ENCODE measurements at regions not wholly inside any gene's neighbourhood (a gene's known extent, or its start where the extent isn't known, plus 50 kb on each side); places are given as distances from the start of the nearest gene placed in this dataset.

GRCh38 chr2:176812246-176812775 is 400.3 kb upstream of the HNRNPA3 start:
- Histone ChIP-seq H3K9me3 (ENCODE audit: control insufficient read depth, insufficient read depth, low read length) (no peaks in the 10 kb centered on the region), H3K36me3 (ENCODE audit: control insufficient read depth, insufficient read depth, low read length) (no peaks in the 10 kb centered on the region), H3K4me1 (ENCODE audit: control insufficient read depth, insufficient read depth, low read length) (peaks cover 4% of the 10 kb centered on the region), H3K4me3 (ENCODE audit: low read depth, low read length) (no peak overlapping the region), H3K27ac (ENCODE audit: low read depth, low read length) (no peak overlapping the region), H3K27me3 (ENCODE audit: control insufficient read depth, insufficient read depth, low read length) (peaks cover 2% of the 10 kb centered on the region)
- WGBS (ENCODE audit: insufficient coverage), result 38% methylated on average over 2 of the region's 5 CpGs
- peak in 1 of 6 donors; percentile 90 for DNase-seq (ENCODE audit: low read depth in 4 of 6, low spot score in 6 of 6)

- H3K27me3 ChIP-seq (ENCODE audit: control insufficient read depth, insufficient read depth, low read length), result peaks cover 2% of the 10 kb centered on the region
- peak in 1 of 6 donors; percentile 68 for DNase-seq (ENCODE audit: low read depth in 4 of 6, low spot score in 6 of 6)
- H3K4me3 ChIP-seq (ENCODE audit: low read depth, low read length), result no peak overlapping the region
- H3K9me3 ChIP-seq (ENCODE audit: control insufficient read depth, insufficient read depth, low read length), result no peaks in the 10 kb centered on the region
- H3K36me3 ChIP-seq (ENCODE audit: control insufficient read depth, insufficient read depth, low read length), result no peaks in the 10 kb centered on the region
- peaks cover 4% of the 10 kb centered on the region for H3K4me1 ChIP-seq (ENCODE audit: control insufficient read depth, insufficient read depth, low read length)
- WGBS (ENCODE audit: insufficient coverage), result 100% methylated on average over 2 of the region's 4 CpGs
- H3K27ac ChIP-seq (ENCODE audit: low read depth, low read length), result no peak overlapping the region
Observed at GRCh38 chr2:176813156-176813555, 399.4 kb upstream of the HNRNPA3 start.

- H3K36me3 ChIP-seq (ENCODE audit: control insufficient read depth, insufficient read depth, low read length), result no peaks in the 10 kb centered on the region
- 0% methylated on average over 1 of the region's 2 CpGs for WGBS (ENCODE audit: insufficient coverage)
- peak in 1 of 6 donors; percentile 45 for DNase-seq (ENCODE audit: low read depth in 4 of 6, low spot score in 6 of 6)
- H3K4me1 ChIP-seq (ENCODE audit: control insufficient read depth, insufficient read depth, low read length), result peaks cover 6% of the 10 kb centered on the region
- H3K27ac ChIP-seq (ENCODE audit: low read depth, low read length), result no peak overlapping the region
- no peak overlapping the region for H3K4me3 ChIP-seq (ENCODE audit: low read depth, low read length)
- H3K27me3 ChIP-seq (ENCODE audit: control insufficient read depth, insufficient read depth, low read length), result peaks cover 2% of the 10 kb centered on the region
- H3K9me3 ChIP-seq (ENCODE audit: control insufficient read depth, insufficient read depth, low read length), result no peaks in the 10 kb centered on the region
Observed at GRCh38 chr2:176813621-176814049, 399.0 kb upstream of the HNRNPA3 start.

GRCh38 chr2:176814274-176814673 is 398.3 kb upstream of the HNRNPA3 start:
- no peak overlapping the region for H3K27ac ChIP-seq (ENCODE audit: low read depth, low read length)
- no peaks in the 10 kb centered on the region for H3K9me3 ChIP-seq (ENCODE audit: control insufficient read depth, insufficient read depth, low read length)
- no peak overlapping the region for H3K4me3 ChIP-seq (ENCODE audit: low read depth, low read length)
- no peaks in the 10 kb centered on the region for H3K36me3 ChIP-seq (ENCODE audit: control insufficient read depth, insufficient read depth, low read length)
- WGBS (ENCODE audit: insufficient coverage), result no CpG with 5 or more reads among the region's 1 CpG
- DNase-seq (ENCODE audit: low read depth in 4 of 6, low spot score in 6 of 6), result no peak
- peaks cover 8% of the 10 kb centered on the region for H3K4me1 ChIP-seq (ENCODE audit: control insufficient read depth, insufficient read depth, low read length)
- H3K27me3 ChIP-seq (ENCODE audit: control insufficient read depth, insufficient read depth, low read length), result no peaks in the 10 kb centered on the region

- no peaks in the 10 kb centered on the region for H3K9me3 ChIP-seq (ENCODE audit: control insufficient read depth, insufficient read depth, low read length)
- peak in 2 of 6 donors; percentile 57 to 82 for DNase-seq (ENCODE audit: low read depth in 4 of 6, low spot score in 6 of 6)
- H3K36me3 ChIP-seq (ENCODE audit: control insufficient read depth, insufficient read depth, low read length), result no peaks in the 10 kb centered on the region
- no peaks in the 10 kb centered on the region for H3K27me3 ChIP-seq (ENCODE audit: control insufficient read depth, insufficient read depth, low read length)
- H3K4me1 ChIP-seq (ENCODE audit: control insufficient read depth, insufficient read depth, low read length), result peaks cover 8% of the 10 kb centered on the region
- no peak overlapping the region for H3K4me3 ChIP-seq (ENCODE audit: low read depth, low read length)
- H3K27ac ChIP-seq (ENCODE audit: low read depth, low read length), result no peak overlapping the region
- WGBS (ENCODE audit: insufficient coverage), result no CpG with 5 or more reads among the region's 2 CpGs
Observed at GRCh38 chr2:176814740-176815367, 397.7 kb upstream of the HNRNPA3 start.

GRCh38 chr2:176817061-176817565 is 395.5 kb upstream of the HNRNPA3 start:
- Histone ChIP-seq H3K27ac (ENCODE audit: low read depth, low read length) (no peak overlapping the region), H3K4me1 (ENCODE audit: control insufficient read depth, insufficient read depth, low read length) (peaks cover 8% of the 10 kb centered on the region), H3K4me3 (ENCODE audit: low read depth, low read length) (no peak overlapping the region), H3K27me3 (ENCODE audit: control insufficient read depth, insufficient read depth, low read length) (no peaks in the 10 kb centered on the region), H3K9me3 (ENCODE audit: control insufficient read depth, insufficient read depth, low read length) (no peaks in the 10 kb centered on the region), H3K36me3 (ENCODE audit: control insufficient read depth, insufficient read depth, low read length) (no peaks in the 10 kb centered on the region)
- peak in 2 of 6 donors; percentile 41 to 81 for DNase-seq (ENCODE audit: low read depth in 4 of 6, low spot score in 6 of 6)
- 43% methylated on average over 4 of the region's 7 CpGs for WGBS (ENCODE audit: insufficient coverage)

GRCh38 chr2:176818076-176818475 is 394.5 kb upstream of the HNRNPA3 start:
- Histone ChIP-seq H3K4me1 (ENCODE audit: control insufficient read depth, insufficient read depth, low read length) (peaks cover 5% of the 10 kb centered on the region), H3K27me3 (ENCODE audit: control insufficient read depth, insufficient read depth, low read length) (no peaks in the 10 kb centered on the region), H3K36me3 (ENCODE audit: control insufficient read depth, insufficient read depth, low read length) (no peaks in the 10 kb centered on the region), H3K4me3 (ENCODE audit: low read depth, low read length) (no peak overlapping the region), H3K27ac (ENCODE audit: low read depth, low read length) (no peak overlapping the region), H3K9me3 (ENCODE audit: control insufficient read depth, insufficient read depth, low read length) (no peaks in the 10 kb centered on the region)
- peak in 1 of 6 donors; percentile 75 for DNase-seq (ENCODE audit: low read depth in 4 of 6, low spot score in 6 of 6)
- 64% methylated on average over 2 of the region's 4 CpGs for WGBS (ENCODE audit: insufficient coverage)

GRCh38 chr2:176818617-176819016 is 394.0 kb upstream of the HNRNPA3 start:
- no peaks in the 10 kb centered on the region for H3K9me3 ChIP-seq (ENCODE audit: control insufficient read depth, insufficient read depth, low read length)
- WGBS (ENCODE audit: insufficient coverage), result 29% methylated on average over 4 of the region's 7 CpGs
- H3K4me1 ChIP-seq (ENCODE audit: control insufficient read depth, insufficient read depth, low read length), result peaks cover 5% of the 10 kb centered on the region
- H3K27me3 ChIP-seq (ENCODE audit: control insufficient read depth, insufficient read depth, low read length), result no peaks in the 10 kb centered on the region
- no peak overlapping the region for H3K27ac ChIP-seq (ENCODE audit: low read depth, low read length)
- no peak overlapping the region for H3K4me3 ChIP-seq (ENCODE audit: low read depth, low read length)
- peak in 1 of 6 donors; percentile 54 for DNase-seq (ENCODE audit: low read depth in 4 of 6, low spot score in 6 of 6)
- H3K36me3 ChIP-seq (ENCODE audit: control insufficient read depth, insufficient read depth, low read length), result no peaks in the 10 kb centered on the region

GRCh38 chr2:176819306-176819705 is 393.3 kb upstream of the HNRNPA3 start:
- no peaks in the 10 kb centered on the region for H3K27me3 ChIP-seq (ENCODE audit: control insufficient read depth, insufficient read depth, low read length)
- H3K9me3 ChIP-seq (ENCODE audit: control insufficient read depth, insufficient read depth, low read length), result no peaks in the 10 kb centered on the region
- H3K4me1 ChIP-seq (ENCODE audit: control insufficient read depth, insufficient read depth, low read length), result peaks cover 5% of the 10 kb centered on the region
- H3K36me3 ChIP-seq (ENCODE audit: control insufficient read depth, insufficient read depth, low read length), result no peaks in the 10 kb centered on the region
- no peak for DNase-seq (ENCODE audit: low read depth in 4 of 6, low spot score in 6 of 6)
- 56% methylated on average over 3 of the region's 4 CpGs for WGBS (ENCODE audit: insufficient coverage)
- no peak overlapping the region for H3K27ac ChIP-seq (ENCODE audit: low read depth, low read length)
- no peak overlapping the region for H3K4me3 ChIP-seq (ENCODE audit: low read depth, low read length)

GRCh38 chr2:176820371-176820932 is 392.1 kb upstream of the HNRNPA3 start:
- Histone ChIP-seq H3K27me3 (ENCODE audit: control insufficient read depth, insufficient read depth, low read length) (no peaks in the 10 kb centered on the region), H3K36me3 (ENCODE audit: control insufficient read depth, insufficient read depth, low read length) (no peaks in the 10 kb centered on the region), H3K4me3 (ENCODE audit: low read depth, low read length) (no peak overlapping the region), H3K9me3 (ENCODE audit: control insufficient read depth, insufficient read depth, low read length) (no peaks in the 10 kb centered on the region), H3K27ac (ENCODE audit: low read depth, low read length) (no peak overlapping the region), H3K4me1 (ENCODE audit: control insufficient read depth, insufficient read depth, low read length) (peaks cover 5% of the 10 kb centered on the region)
- peak in 1 of 6 donors; percentile 84 for DNase-seq (ENCODE audit: low read depth in 4 of 6, low spot score in 6 of 6)
